PC-9 (cell line): ENCODE measurements at regions not wholly inside any gene's neighbourhood (a gene's known extent, or its start where the extent isn't known, plus 50 kb on each side); places are given as distances from the start of the nearest gene placed in this dataset.

Experiments
- CTCF ChIP-seq: fragments of 200-600 bp; sonication (generic); conservative IDR thresholded peaks from 2 replicates; pipeline ENCODE4 v1.6.1; 2017; ENCODE audit warnings: mixed run types, antibody characterized with exemption, mild to moderate bottlenecking, moderate library complexity
- EZH2 ChIP-seq: fragments of 200-600 bp; sonication (generic); IDR thresholded peaks from 2 replicates; pipeline ENCODE4 v1.8.0; 2017; ENCODE audit warnings: antibody characterized with exemption, low read depth

- TF ChIP-seq CTCF (no peak), EZH2 (no peak)
These were observed 226.6 kb upstream of the TENM4 start for GRCh38 chr11:79667380-79667779.
